SJCRH30 (cell line): ENCODE measurements at regions not wholly inside any gene's neighbourhood (a gene's known extent, or its start where the extent isn't known, plus 50 kb on each side); places are given as distances from the start of the nearest gene placed in this dataset.
A peak's percentile ranks its signal among the peaks of the same experiment; 100 is the strongest.

Experiments used
- DNase-seq, 2 experiments: peaks; one replicate each; pipeline ENCODE4 v3.0.0-alpha.2; 2015 to 2020
- H3K27ac ChIP-seq: fragments of 250-450 bp; sonication (Bioruptor Pico); 2 replicates; pipeline ENCODE4 v1.5.1; 2020; ENCODE audit warnings: mild to moderate bottlenecking, moderate library complexity
- H3K27me3 ChIP-seq: fragments of 250-450 bp; sonication (Bioruptor Pico); 2 replicates; pipeline ENCODE4 v1.5.1; 2020; ENCODE audit warnings: mild to moderate bottlenecking, moderate library complexity
- H3K36me3 ChIP-seq: fragments of 250-450 bp; sonication (Bioruptor Pico); 2 replicates; pipeline ENCODE4 v1.5.1; 2020; ENCODE audit warnings: mild to moderate bottlenecking, moderate library complexity
- H3K4me1 ChIP-seq: fragments of 250-450 bp; sonication (Bioruptor Pico); 2 replicates; pipeline ENCODE4 v1.5.1; 2020; ENCODE audit warnings: mild to moderate bottlenecking, moderate library complexity
- H3K4me3 ChIP-seq: fragments of 250-450 bp; sonication (Bioruptor Pico); 2 replicates; pipeline ENCODE4 v1.5.1; 2020; ENCODE audit warnings: mild to moderate bottlenecking, moderate library complexity
- H3K9me3 ChIP-seq: fragments of 250-450 bp; sonication (Bioruptor Pico); replicated peaks from 2 replicates; pipeline ENCODE4 v1.5.1; 2020; ENCODE audit warnings: mild to moderate bottlenecking, moderate library complexity

DNA sequence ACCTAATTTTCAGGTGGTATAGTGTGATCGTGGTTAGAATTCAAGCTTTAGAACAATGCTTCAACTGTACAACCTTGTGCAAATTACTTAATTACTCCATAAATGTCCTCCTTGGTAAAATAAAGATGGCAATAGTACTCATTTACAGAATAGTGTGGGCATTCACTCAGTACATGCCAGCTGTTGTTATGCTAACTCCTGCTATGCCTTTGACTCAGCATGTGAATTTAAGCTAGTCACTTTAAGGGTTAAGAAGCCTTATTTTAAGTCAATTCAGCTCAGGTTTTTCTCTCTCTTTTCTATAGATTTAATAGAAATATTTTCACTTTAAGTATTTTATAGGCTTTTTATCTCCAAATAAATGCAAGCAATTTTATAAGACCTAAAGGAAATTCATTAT, 335.6 kb upstream of the ITGA1 start:
- no peak overlapping the region for H3K27ac ChIP-seq
- H3K9me3 ChIP-seq, result no peaks in the 10 kb centered on the region; the same call in 1 of the 2 replicates
- no peak overlapping the region for H3K4me3 ChIP-seq
- no peaks in the 10 kb centered on the region for H3K27me3 ChIP-seq
- H3K4me1 ChIP-seq, result no peaks in the 10 kb centered on the region
- no peaks in the 10 kb centered on the region for H3K36me3 ChIP-seq
- DNase-seq, result no peak

DNA sequence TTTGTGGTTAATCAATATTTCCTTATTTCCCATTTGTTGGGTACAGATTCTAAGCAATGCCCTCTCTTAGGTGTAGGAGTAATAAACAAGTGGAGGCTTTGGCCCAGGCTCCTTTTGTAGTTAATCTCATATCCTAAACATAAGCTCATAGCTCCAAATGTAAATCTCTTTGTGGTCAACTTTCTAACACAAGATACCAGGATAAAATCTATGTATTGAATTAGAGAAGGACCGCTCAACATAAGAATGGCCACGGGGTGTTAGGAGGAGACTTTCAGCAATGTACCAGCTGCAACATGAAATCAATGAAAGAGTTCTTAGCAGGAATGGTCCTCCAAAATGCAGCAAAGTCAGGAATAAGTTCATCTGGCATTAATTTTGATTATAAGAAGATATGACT, 334.5 kb upstream of the ITGA1 start:
- H3K27me3 ChIP-seq, result no peaks in the 10 kb centered on the region
- H3K4me1 ChIP-seq, result no peaks in the 10 kb centered on the region
- no peak overlapping the region for H3K4me3 ChIP-seq
- peak in 1 of 2 experiments; percentile 24 for DNase-seq
- H3K9me3 ChIP-seq, result no peaks in the 10 kb centered on the region; the same call in 1 of the 2 replicates
- H3K27ac ChIP-seq, result no peak overlapping the region
- no peaks in the 10 kb centered on the region for H3K36me3 ChIP-seq

DNA sequence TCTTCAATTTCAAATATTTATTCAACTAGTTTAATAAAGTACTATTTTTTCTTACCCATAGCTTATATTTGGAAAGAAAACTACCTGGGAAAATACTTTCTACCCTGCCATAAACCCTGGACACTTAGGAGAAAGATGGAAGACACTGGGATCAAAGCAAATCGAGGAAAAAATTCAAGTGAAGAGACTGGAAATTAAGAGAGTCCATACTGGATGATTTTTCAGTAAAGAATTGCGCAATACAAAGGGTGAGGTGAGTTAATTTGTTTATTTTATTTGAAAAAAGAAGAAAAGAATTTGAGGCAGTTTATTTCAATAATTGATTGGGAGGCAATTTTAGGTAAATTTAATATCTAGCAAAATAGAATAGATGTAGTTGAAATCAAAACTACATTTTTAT, 331.8 kb upstream of the ITGA1 start:
- Histone ChIP-seq H3K27me3 (no peaks in the 10 kb centered on the region), H3K4me1 (no peaks in the 10 kb centered on the region), H3K4me3 (no peak overlapping the region), H3K9me3 (no peaks in the 10 kb centered on the region; the same call in 1 of the 2 replicates), H3K36me3 (no peaks in the 10 kb centered on the region), H3K27ac (no peak overlapping the region)
- DNase-seq, result no peak

DNA sequence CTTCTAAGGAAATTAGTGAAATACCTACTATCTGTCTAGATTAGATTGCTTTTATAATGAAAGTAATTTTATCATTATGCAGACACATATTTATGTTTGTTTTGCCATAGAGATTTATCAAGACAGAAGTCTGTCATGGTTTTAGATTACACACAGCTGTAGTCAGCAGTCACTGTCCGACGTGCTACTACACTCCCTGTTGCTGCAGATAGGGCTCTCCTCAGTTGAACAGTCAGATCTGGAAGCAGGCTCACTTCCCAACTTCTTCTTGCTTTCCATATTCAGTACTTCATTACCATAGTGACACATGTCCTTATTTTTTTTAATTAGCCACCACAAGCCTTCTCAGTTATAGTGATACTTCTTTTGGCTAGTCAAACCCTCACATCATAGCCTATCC, 329.9 kb upstream of the ITGA1 start:
- Histone ChIP-seq H3K36me3 (no peaks in the 10 kb centered on the region), H3K27me3 (no peaks in the 10 kb centered on the region), H3K4me3 (no peak overlapping the region), H3K9me3 (no peaks in the 10 kb centered on the region), H3K4me1 (no peaks in the 10 kb centered on the region), H3K27ac (no peak overlapping the region)
- DNase-seq, result peak; percentile 17 to 39

DNA sequence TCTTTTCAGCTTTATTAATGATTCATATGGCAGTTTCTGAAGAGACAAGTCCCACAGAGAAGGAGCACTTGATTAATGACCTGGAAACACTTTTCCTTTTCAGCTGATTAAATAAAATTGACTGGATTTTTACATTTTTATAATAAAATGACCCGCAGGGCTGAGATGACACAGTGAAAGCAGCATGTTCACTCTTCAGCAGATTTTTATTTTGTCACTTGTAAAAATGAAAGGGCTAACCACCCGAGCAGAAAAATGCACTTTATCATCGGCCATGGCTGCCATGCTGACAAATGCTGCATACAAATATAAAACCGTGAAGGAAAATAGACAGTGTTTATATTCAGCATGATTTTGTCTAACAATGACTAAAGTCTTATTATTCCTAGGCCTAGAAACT, 321.6 kb upstream of the ITGA1 start:
- no peaks in the 10 kb centered on the region for H3K4me1 ChIP-seq
- no peaks in the 10 kb centered on the region for H3K36me3 ChIP-seq
- no peaks in the 10 kb centered on the region; the same call in none of the 2 replicates for H3K9me3 ChIP-seq
- no peak overlapping the region for H3K27ac ChIP-seq
- DNase-seq, result no peak
- 0 out of 2 replicates have a peak, but pooled peaks cover 3% of the 10 kb centered on the region for H3K27me3 ChIP-seq
- H3K4me3 ChIP-seq, result no peak overlapping the region

DNA sequence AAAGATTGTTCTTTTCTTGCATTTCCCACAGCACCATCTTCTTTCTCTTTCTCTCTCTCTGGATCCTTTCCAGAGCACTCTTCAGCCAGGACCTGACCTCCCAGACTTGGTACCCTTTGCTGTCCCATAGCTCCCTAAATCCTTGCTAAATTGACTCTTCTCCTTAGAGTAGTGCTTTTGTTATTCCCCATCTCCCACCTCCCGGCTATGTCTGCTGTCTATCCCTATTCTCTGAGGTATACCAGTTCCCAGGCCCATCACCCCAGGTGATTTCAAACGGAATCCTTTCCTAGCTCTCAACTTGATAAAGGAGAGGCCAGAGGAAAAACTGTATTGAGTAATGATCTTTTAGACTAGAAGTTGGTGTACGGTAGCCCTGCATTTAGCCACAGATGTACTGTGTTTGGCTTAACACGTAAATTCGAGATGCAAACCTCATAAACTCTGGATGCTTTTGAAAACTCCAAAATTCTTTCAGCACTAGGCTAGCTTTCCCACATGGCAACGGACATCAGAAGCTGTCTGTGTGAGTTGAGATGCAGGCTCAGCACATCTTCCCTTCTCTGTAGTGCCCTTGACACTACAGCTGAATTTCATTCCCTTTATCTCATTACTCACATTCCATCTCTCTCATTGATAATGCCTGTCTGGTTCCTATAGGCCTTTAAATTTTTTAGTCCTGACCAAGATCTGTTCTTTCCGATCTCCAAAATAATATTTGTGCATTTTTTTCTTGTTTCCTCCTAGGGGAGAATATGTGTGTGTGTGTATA, 320.8 kb upstream of the ITGA1 start:
- Histone ChIP-seq H3K36me3 (no peaks in the 10 kb centered on the region), H3K27me3 (0 out of 2 replicates have a peak, but pooled peaks cover 3% of the 10 kb centered on the region), H3K4me1 (no peaks in the 10 kb centered on the region), H3K27ac (no peak overlapping the region), H3K9me3 (no peaks in the 10 kb centered on the region; the same call in none of the 2 replicates), H3K4me3 (no peak overlapping the region)
- no peak for DNase-seq

DNA sequence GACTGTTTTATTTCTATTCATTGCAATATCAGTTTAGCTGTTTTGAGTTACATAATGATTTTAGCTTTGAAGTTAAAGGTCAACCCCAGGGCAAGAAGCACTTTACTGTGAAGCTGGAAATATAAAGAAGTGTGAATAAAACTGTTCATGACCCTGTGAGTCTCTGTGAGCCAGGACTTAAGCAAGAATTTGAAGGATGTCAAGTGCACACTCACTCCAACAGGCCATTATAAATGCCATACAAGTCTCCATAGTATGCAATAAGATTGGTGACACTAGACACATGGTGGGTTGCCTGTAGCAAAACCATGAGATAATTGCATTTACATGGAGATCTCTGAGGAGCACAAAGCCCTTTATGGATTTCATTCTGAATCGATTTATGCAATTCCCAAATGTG, 318.7 kb upstream of the ITGA1 start:
- 0 out of 2 replicates have a peak, but pooled peaks cover 3% of the 10 kb centered on the region for H3K27me3 ChIP-seq
- peak overlapping the region; percentile 43; the same call in 1 of the 2 replicates for H3K27ac ChIP-seq
- H3K9me3 ChIP-seq, result no peaks in the 10 kb centered on the region; the same call in none of the 2 replicates
- peak in 1 of 2 experiments; percentile 31 for DNase-seq
- H3K4me3 ChIP-seq, result no peak overlapping the region
- no peaks in the 10 kb centered on the region for H3K4me1 ChIP-seq
- no peaks in the 10 kb centered on the region for H3K36me3 ChIP-seq

DNA sequence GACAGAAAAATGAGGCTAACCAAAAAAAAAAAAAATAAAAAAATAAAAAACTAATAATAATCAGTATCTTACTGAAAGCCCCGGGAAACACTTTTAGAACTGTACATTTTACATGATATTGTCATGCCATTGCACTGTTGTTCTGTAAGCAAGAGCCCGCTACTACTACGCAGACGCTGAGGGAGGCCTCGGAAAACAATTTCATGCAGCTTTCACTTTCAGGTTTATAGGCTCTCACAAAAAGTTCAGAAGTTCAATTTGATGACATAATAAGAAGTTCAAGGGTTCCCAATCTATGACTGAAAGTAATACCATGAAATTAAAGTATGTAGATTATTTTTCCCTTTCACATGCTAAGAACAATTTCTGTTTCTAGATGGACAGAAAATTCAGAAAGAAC, 318.3 kb upstream of the ITGA1 start:
- DNase-seq, result peak in 1 of 2 experiments; percentile 26
- Histone ChIP-seq H3K4me3 (no peak overlapping the region), H3K27ac (peak overlapping the region; percentile 43; the same call in 1 of the 2 replicates), H3K27me3 (0 out of 2 replicates have a peak, but pooled peaks cover 3% of the 10 kb centered on the region), H3K9me3 (no peaks in the 10 kb centered on the region; the same call in none of the 2 replicates), H3K36me3 (no peaks in the 10 kb centered on the region), H3K4me1 (no peaks in the 10 kb centered on the region)

DNA sequence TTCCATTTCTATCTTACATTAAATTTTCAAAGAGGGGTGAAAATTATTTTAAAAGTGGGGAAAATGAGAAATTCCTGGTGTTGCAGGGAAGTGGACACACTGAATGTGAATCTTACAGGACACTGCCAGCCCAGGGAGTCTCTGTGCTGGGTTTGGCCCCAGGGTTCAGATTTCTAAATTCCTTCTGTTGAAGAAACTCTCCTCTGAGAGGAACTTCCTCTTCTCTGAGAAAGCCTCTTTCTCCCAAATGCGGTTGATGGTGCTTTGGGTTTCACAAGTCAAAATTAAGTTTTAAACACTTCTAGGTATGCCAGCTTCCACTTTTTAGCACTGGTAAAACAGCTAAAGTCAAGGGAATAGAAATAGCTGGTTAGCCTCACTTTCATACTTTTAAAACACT, 317.9 kb upstream of the ITGA1 start:
- no peaks in the 10 kb centered on the region for H3K36me3 ChIP-seq
- peak overlapping the region; percentile 43; the same call in 1 of the 2 replicates for H3K27ac ChIP-seq
- no peaks in the 10 kb centered on the region for H3K4me1 ChIP-seq
- DNase-seq, result peak in 1 of 2 experiments; percentile 27
- H3K27me3 ChIP-seq, result no peaks in the 10 kb centered on the region
- H3K4me3 ChIP-seq, result no peak overlapping the region
- no peaks in the 10 kb centered on the region; the same call in none of the 2 replicates for H3K9me3 ChIP-seq

DNA sequence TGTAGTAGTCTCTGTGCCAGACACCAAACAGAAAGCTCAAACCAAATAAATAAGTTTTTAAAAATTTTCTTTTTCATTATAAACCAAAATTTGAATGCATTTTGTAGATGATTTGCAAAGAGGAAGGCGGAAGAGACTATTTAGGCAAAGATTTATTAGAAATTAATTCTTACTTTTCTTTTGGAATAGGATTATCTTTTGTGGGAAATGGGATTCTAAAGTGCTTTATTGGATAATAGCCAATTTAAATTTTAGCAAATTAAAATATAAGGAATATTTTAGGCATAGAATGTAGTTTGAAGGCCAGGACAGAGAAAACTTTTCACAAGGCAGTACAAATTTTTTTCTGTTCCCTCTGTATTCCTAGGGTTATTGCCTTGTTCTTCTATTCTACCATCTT, 311.4 kb upstream of the ITGA1 start:
- Histone ChIP-seq H3K4me1 (no peaks in the 10 kb centered on the region), H3K27me3 (no peaks in the 10 kb centered on the region), H3K9me3 (no peaks in the 10 kb centered on the region), H3K4me3 (no peak overlapping the region), H3K36me3 (no peaks in the 10 kb centered on the region), H3K27ac (no peak overlapping the region)
- no peak for DNase-seq

DNA sequence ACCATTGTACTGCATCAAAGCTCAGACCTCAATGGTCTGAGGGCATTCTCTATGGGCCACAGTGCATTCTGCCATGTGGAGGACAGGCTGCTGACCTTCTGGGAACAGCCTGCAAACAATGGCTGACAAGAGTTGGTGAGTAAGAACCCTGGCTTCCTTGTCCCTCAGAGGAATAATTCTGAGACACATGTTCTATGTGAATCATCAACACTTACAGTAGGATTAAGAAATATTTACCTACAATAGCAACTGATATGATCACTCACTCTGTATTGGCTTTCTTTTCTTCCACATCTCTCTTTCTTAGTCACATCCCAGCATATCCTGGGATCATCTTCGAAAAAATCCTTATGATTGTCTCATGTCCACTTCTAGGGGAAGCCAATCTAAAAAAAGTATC, 306.5 kb upstream of the ITGA1 start:
- H3K27me3 ChIP-seq, result no peaks in the 10 kb centered on the region
- H3K4me1 ChIP-seq, result no peaks in the 10 kb centered on the region
- H3K4me3 ChIP-seq, result no peak overlapping the region
- H3K9me3 ChIP-seq, result no peaks in the 10 kb centered on the region
- DNase-seq, result no peak
- no peak overlapping the region for H3K27ac ChIP-seq
- H3K36me3 ChIP-seq, result no peaks in the 10 kb centered on the region

DNA sequence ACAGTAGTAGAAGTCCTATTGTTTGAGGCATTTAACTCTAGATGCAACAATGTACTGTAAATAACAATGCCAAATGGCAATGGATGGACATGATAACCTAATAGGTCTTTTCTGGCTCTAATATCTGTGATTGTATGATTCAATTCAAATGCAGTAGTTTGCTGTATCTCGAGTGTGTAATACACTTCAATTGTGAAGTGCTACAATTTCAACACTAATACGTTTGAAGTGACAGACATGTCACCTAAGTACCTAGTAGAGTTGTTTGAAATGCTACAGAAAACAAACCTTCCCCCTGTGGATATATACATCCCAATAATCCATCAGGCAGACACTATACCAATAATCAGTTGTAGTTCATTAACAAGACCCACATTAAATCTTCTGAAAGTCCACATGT, 305.9 kb upstream of the ITGA1 start:
- H3K4me3 ChIP-seq, result no peak overlapping the region
- H3K36me3 ChIP-seq, result no peaks in the 10 kb centered on the region
- H3K9me3 ChIP-seq, result no peaks in the 10 kb centered on the region
- H3K4me1 ChIP-seq, result no peaks in the 10 kb centered on the region
- DNase-seq, result no peak
- H3K27ac ChIP-seq, result no peak overlapping the region
- H3K27me3 ChIP-seq, result no peaks in the 10 kb centered on the region

DNA sequence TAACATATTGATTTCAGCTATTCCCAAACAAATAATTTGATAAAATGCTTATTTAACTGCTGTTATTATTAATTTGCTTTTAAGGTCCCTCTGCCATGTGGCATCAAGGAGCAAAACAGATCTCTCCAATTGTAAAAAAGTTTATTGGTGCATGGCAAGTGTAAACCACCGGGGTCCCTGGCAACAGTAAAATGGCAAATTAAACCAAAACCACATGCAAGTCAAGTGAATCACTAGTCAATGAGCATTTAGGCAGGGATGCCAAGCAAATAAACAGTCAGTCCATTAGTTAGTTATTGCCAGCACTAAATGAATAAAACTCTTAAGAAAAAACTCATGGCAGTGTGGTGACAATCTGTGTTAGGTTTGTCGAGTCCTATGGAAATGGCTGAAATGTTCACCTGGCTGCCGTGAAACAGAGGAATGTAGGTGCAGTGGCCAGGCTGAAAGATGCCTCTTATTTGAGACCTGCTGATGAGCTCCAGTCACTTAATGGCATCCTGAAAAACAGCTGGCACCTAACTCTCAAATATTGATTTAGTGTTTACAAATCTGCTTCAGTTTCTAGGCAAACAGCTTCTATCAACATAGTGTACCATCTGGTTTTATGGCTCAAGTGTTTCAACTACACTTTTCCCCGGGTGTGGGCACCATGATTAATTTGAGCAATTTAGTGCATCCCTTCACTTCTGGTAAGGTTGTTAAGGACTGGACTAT, 296.5 kb upstream of the ITGA1 start:
- DNase-seq, result no peak
- H3K27ac ChIP-seq, result no peak overlapping the region
- no peaks in the 10 kb centered on the region for H3K9me3 ChIP-seq
- H3K4me1 ChIP-seq, result no peaks in the 10 kb centered on the region
- H3K4me3 ChIP-seq, result no peak overlapping the region
- no peaks in the 10 kb centered on the region for H3K36me3 ChIP-seq
- H3K27me3 ChIP-seq, result no peaks in the 10 kb centered on the region

DNA sequence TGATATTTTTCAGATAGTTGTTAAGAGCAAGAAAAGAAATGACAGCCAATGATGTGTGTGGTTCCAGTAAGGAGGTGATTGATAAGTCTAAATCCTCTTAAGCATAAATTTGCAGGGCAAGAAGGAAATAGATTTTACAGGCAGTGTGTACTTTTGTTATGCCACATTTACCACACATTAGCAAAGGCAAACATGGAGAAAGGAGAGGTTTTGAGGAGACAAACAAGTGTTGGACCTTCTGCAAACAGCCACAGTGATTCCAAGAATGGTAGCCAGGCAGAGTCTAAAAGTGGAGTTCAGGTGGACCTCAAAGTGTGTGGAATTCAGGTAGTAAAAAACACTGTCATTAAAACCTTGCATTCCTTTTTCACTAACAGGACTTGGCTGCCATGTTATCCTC, 295.9 kb upstream of the ITGA1 start:
- Histone ChIP-seq H3K27ac (no peak overlapping the region), H3K36me3 (no peaks in the 10 kb centered on the region), H3K27me3 (no peaks in the 10 kb centered on the region), H3K9me3 (no peaks in the 10 kb centered on the region), H3K4me1 (no peaks in the 10 kb centered on the region), H3K4me3 (no peak overlapping the region)
- DNase-seq, result no peak

DNA sequence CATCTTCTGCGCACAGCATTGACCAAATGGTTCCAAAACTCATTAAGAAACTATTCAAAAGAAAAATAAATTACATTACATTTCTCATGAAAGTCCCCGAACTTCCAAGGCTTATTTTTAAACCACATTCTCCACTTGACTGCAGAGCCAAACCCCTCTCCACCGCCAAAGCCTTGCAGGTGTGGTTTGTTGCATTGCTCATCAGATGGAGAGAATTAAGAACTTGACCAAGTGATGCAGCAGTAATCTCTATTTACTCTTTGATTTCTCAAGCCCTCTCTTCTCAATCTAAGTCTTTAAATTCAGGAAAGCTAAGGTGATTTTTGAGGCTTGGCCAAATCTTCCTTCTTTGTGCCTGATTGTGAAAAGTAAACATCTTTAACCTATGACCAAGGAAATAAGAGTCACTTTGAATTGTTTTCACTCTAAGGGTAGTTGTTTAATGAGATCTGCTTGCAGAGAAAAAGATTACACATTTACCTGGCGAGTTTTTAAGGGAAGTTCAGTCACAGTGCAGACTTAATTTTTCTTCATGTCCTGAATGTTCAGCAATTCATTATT, 290.5 kb upstream of the ITGA1 start:
- DNase-seq, result no peak
- Histone ChIP-seq H3K27me3 (0 out of 2 replicates have a peak, but pooled peaks cover 6% of the 10 kb centered on the region), H3K27ac (no peak overlapping the region), H3K36me3 (no peaks in the 10 kb centered on the region), H3K9me3 (no peaks in the 10 kb centered on the region), H3K4me3 (no peak overlapping the region), H3K4me1 (no peaks in the 10 kb centered on the region)
